ENCODE measurements at regions not wholly inside any gene's neighbourhood (a gene's known extent, or its start where the extent isn't known, plus 50 kb on each side); places are given as distances from the start of the nearest gene placed in this dataset.
A peak's percentile ranks its signal among the peaks of the same experiment; 100 is the strongest.

- TF ChIP-seq CTCF (IDR thresholded peaks at IDR 0.05) (no peak), MYBL2 (CRISPR knock-in tag; IDR thresholded peaks at IDR 0.05) (no peak)
These were observed 52.8 kb upstream of the CTAGE1 start (continued) for GRCh38 chr18:22470248-22471235.

- ATAC-seq = peak; percentile 20; the same call in 1 of the 2 replicates
- ChIA-PET POLR2A (no interaction called here), CTCF (interaction anchor here (0.8 to 1.7 kb wide), 3 partner anchors 11 to 93 kb away, joined by 3 read pairs; no protein-coding TSS in a partner anchor)
- DNase-seq (ENCODE audit: low spot score) = no peak
- Mint-ChIP-seq H3K27ac (no peak overlapping the region), H3K27me3 (ENCODE audit: low read depth) (no peaks in the 10 kb centered on the region; the same call in 1 of the 2 replicates), H3K4me3 (no peak overlapping the region), H3K9me3 (no peaks in the 10 kb centered on the region), H3K4me1 (peaks cover 21% of the 10 kb centered on the region), H3K36me3 (peaks cover 2% of the 10 kb centered on the region; the same call in 1 of the 2 replicates)
- no peak for TF ChIP-seq CREM (CRISPR knock-in tag; IDR thresholded peaks at IDR 0.05)
- TF ChIP-seq CBFB (CRISPR knock-in tag; IDR thresholded peaks at IDR 0.05; ENCODE audit: low read depth) = no peak
These were observed 53.9 kb upstream of the CTAGE1 start for GRCh38 chr18:22471546-22472131.

- DNase-seq (ENCODE audit: low spot score) = no peak
These were observed 55.7 kb upstream of the CTAGE1 start for GRCh38 chr18:22473366-22473765.

More at GRCh38 chr18:22473366-22473765, 55.7 kb upstream of the CTAGE1 start:
- no peak overlapping the region for H3K4me3 Mint-ChIP-seq
- no peak for ATAC-seq
- TF ChIP-seq NFE2L1 (CRISPR knock-in tag; IDR thresholded peaks at IDR 0.05) = no peak
- TF ChIP-seq IRF1 (CRISPR knock-in tag; IDR thresholded peaks at IDR 0.05) = no peak
- no peak for TF ChIP-seq CTCF (IDR thresholded peaks at IDR 0.05)
- no peak for TF ChIP-seq NR3C1 (CRISPR knock-in tag; conservative IDR thresholded peaks at IDR 0.05; ENCODE audit: low read depth)
- TF ChIP-seq MAX (CRISPR knock-in tag; IDR thresholded peaks at IDR 0.05) = no peak
- no peak for TF ChIP-seq ZNF317 (CRISPR knock-in tag; IDR thresholded peaks at IDR 0.05; ENCODE audit: borderline replicate concordance, low read depth)
- no peak for TF ChIP-seq NFATC4 (CRISPR knock-in tag; IDR thresholded peaks at IDR 0.05)
- no peak for TF ChIP-seq TEAD4 (CRISPR knock-in tag; IDR thresholded peaks at IDR 0.05)
- no peak for TF ChIP-seq USF2 (CRISPR knock-in tag; IDR thresholded peaks at IDR 0.05)
- TF ChIP-seq CREM (CRISPR knock-in tag; IDR thresholded peaks at IDR 0.05) = no peak
- TF ChIP-seq ERG (CRISPR knock-in tag; IDR thresholded peaks at IDR 0.05) = no peak
- TF ChIP-seq GRHL2 (CRISPR knock-in tag; IDR thresholded peaks at IDR 0.05; ENCODE audit: insufficient replicate concordance, severe bottlenecking) = no peak
- no peak overlapping the region for H3K27ac Mint-ChIP-seq
- ChIA-PET POLR2A (no interaction called here), CTCF (no interaction called here)
- no peaks in the 10 kb centered on the region for H3K27me3 Mint-ChIP-seq (ENCODE audit: low read depth)
- H3K36me3 Mint-ChIP-seq = peaks cover 2% of the 10 kb centered on the region; the same call in 1 of the 2 replicates
- H3K4me1 Mint-ChIP-seq = peaks cover 21% of the 10 kb centered on the region
- H3K9me3 Mint-ChIP-seq = no peaks in the 10 kb centered on the region

Data from WTC11 (cell line).